AG04450 (cell line): ENCODE measurements at regions not wholly inside any gene's neighbourhood (a gene's known extent, or its start where the extent isn't known, plus 50 kb on each side); places are given as distances from the start of the nearest gene placed in this dataset.
"Not testable (repeated sequence)": the region's sequence is repeated elsewhere in the genome, so short reads cannot be mapped to it uniquely, and the experiment has no call there.

Experiments used
- CTCF ChIA-PET: fragments of 300-600, 350-600 bp; formaldehyde crosslinking; extraction: SDS; loops from one replicate; lab custom pipeline; 2022; ENCODE audit warnings: antibody characterized with exemption, inconsistent platforms; lab: Charles Lee
- POLR2A ChIA-PET: fragments of 350-600 bp; formaldehyde crosslinking; extraction: SDS; loops from one replicate; lab custom pipeline; 2021; ENCODE audit warnings: antibody characterized with exemption, inconsistent platforms; lab: Yijun Ruan, JAX
- DNase-seq: peaks from one replicate; pipeline ENCODE4 v3.0.0-alpha.2; 2011; ENCODE audit warnings: low read depth, low spot score
- H3K27ac ChIP-seq: one replicate; pipeline ENCODE4 v1.5.1; 2012; ENCODE audit warnings: low read depth, low read length, control low read depth
- H3K27me3 ChIP-seq: one replicate; pipeline ENCODE4 v1.6.0; 2012; ENCODE audit warnings: low read length; ENCODE audit not compliant: control insufficient read depth, insufficient read depth
- H3K4me3 ChIP-seq: 2 replicates; pipeline ENCODE4 v1.5.1; 2011; ENCODE audit warnings: mild to moderate bottlenecking, low read depth, low read length, control low read depth
- H3K9me3 ChIP-seq: 2 replicates; pipeline ENCODE4 v1.5.1; 2012; ENCODE audit warnings: low read length; ENCODE audit not compliant: control insufficient read depth, insufficient read depth
- CTCF ChIP-seq: IDR thresholded peaks from 2 replicates; pipeline ENCODE4 v1.5.1; 2011; ENCODE audit warnings: low read depth, low read length, control low read depth, inconsistent platforms

GRCh38 chr12:14238221-14238792 lies 127.2 kb upstream of the ATF7IP start:
- no peaks in the 10 kb centered on the region for H3K27me3 ChIP-seq
- peaks cover 12% of the 10 kb centered on the region for H3K9me3 ChIP-seq
- TF ChIP-seq CTCF: peak; percentile 63
- POLR2A ChIA-PET: interaction anchor here (0.7 kb wide), 1 partner anchor 188 kb away, joined by 3 read pairs; no protein-coding TSS in a partner anchor
- DNase-seq: no peak
- no peak overlapping the region for H3K4me3 ChIP-seq
- H3K27ac ChIP-seq: no peak overlapping the region
- CTCF ChIA-PET: interaction anchor here (0.6 to 4.5 kb wide), 70 partner anchors 11 to 983 kb away, joined by 3 to 73 read pairs (median 5); partner anchors contain the start of genes ATF7IP and RERG

- H3K4me3 ChIP-seq: no peak overlapping the region
- POLR2A ChIA-PET: no interaction called here
- H3K27ac ChIP-seq: no peak overlapping the region
- H3K9me3 ChIP-seq: peaks cover 16% of the 10 kb centered on the region
- DNase-seq: no peak
- no peaks in the 10 kb centered on the region for H3K27me3 ChIP-seq
- CTCF ChIA-PET: interaction anchor here (0.7 to 4.5 kb wide), 14 partner anchors 13 to 476 kb away, joined by 3 to 73 read pairs (median 14); partner anchors contain the start of gene ATF7IP
- no peak for TF ChIP-seq CTCF
These were observed 126.0 kb upstream of the ATF7IP start for GRCh38 chr12:14239350-14239934.

GRCh38 chr12:14239935-14240872 lies 125.3 kb upstream of the ATF7IP start:
- no peak overlapping the region for H3K4me3 ChIP-seq

GRCh38 chr12:14240873-14241220 lies 124.6 kb upstream of the ATF7IP start:
- no peak for DNase-seq
- H3K27ac ChIP-seq: no peak overlapping the region
- ChIA-PET POLR2A (no interaction called here), CTCF (interaction anchor here (0.6 to 4.5 kb wide), 4 partner anchors 15 to 176 kb away, joined by 3 to 40 read pairs (median 18); partner anchors contain the start of gene ATF7IP)
- no peak for TF ChIP-seq CTCF
- H3K4me3 ChIP-seq: no peak overlapping the region
- H3K27me3 ChIP-seq: no peaks in the 10 kb centered on the region
- H3K9me3 ChIP-seq: peaks cover 16% of the 10 kb centered on the region

More at GRCh38 chr12:14239935-14240872, 125.3 kb upstream of the ATF7IP start:
- no peak overlapping the region for H3K27ac ChIP-seq
- TF ChIP-seq CTCF: no peak
- CTCF ChIA-PET: interaction anchor here (0.6 to 4.5 kb wide), 8 partner anchors 16 to 476 kb away, joined by 3 to 73 read pairs (median 20); partner anchors contain the start of gene ATF7IP
- POLR2A ChIA-PET: no interaction called here
- H3K9me3 ChIP-seq: peaks cover 16% of the 10 kb centered on the region
- no peaks in the 10 kb centered on the region for H3K27me3 ChIP-seq
- DNase-seq: no peak

- H3K9me3 ChIP-seq: peaks cover 16% of the 10 kb centered on the region
- DNase-seq, H3K27me3 ChIP-seq, H3K4me3 ChIP-seq, H3K27ac ChIP-seq, POLR2A ChIA-PET: not testable (repeated sequence)
- CTCF ChIA-PET: interaction anchor here (0.9 kb wide), 1 partner anchor 15 kb away, joined by 3 read pairs; no protein-coding TSS in a partner anchor
These were observed 122.7 kb upstream of the ATF7IP start for GRCh38 chr12:14242825-14243224.
